BJ (cell line): ENCODE measurements at regions not wholly inside any gene's neighbourhood (a gene's known extent, or its start where the extent isn't known, plus 50 kb on each side); places are given as distances from the start of the nearest gene placed in this dataset.

ENCODE experiments used
- CTCF ChIA-PET: fragments of 350-600 bp; formaldehyde crosslinking; extraction: SDS; loops from one replicate; lab custom pipeline; 2021; ENCODE audit warnings: antibody characterized with exemption, inconsistent platforms; lab: Yijun Ruan, JAX
- POLR2A ChIA-PET: fragments of 300-600 bp; sonication (Branson Sonifier 250); formaldehyde crosslinking; extraction: SDS; loops from one replicate; lab custom pipeline; 2021; ENCODE audit warnings: antibody characterized with exemption; lab: Charles Lee
- DNase-seq: peaks from one replicate; pipeline ENCODE4 v3.0.0-alpha.2; 2011; ENCODE audit warnings: low read depth
- H3K27me3 ChIP-seq: 2 replicates; pipeline ENCODE4 v1.6.0; 2011; ENCODE audit warnings: low read length; ENCODE audit not compliant: control insufficient read depth, insufficient read depth
- H3K36me3 ChIP-seq: 2 replicates; pipeline ENCODE4 v1.5.1; 2011; ENCODE audit warnings: low read length; ENCODE audit not compliant: control insufficient read depth, insufficient read depth
- H3K4me3 ChIP-seq: 2 replicates; pipeline ENCODE4 v1.5.1; 2011; ENCODE audit warnings: low read depth, mild to moderate bottlenecking, control low read depth, low read length
- CTCF ChIP-seq: IDR thresholded peaks from 2 replicates; pipeline ENCODE4 v1.5.1; 2011; ENCODE audit warnings: low read depth, mild to moderate bottlenecking, control low read depth, inconsistent platforms, low read length, moderate library complexity; ENCODE audit not compliant: insufficient read depth

GRCh38 chr4:8762951-8763735 lies 108.5 kb downstream of the HMX1 start:
- CTCF ChIA-PET: no interaction called here
- POLR2A ChIA-PET: no interaction called here
- Histone ChIP-seq H3K27me3 (no peaks in the 10 kb centered on the region), H3K36me3 (no peaks in the 10 kb centered on the region), H3K4me3 (no peak overlapping the region)
- DNase-seq: no peak
- TF ChIP-seq CTCF: no peak

GRCh38 chr4:8762356-8762755 lies 109.3 kb downstream of the HMX1 start:
- H3K36me3 ChIP-seq: no peaks in the 10 kb centered on the region
- H3K4me3 ChIP-seq: no peak overlapping the region
- no peaks in the 10 kb centered on the region for H3K27me3 ChIP-seq
- ChIA-PET CTCF (no interaction called here), POLR2A (no interaction called here)
- no peak for TF ChIP-seq CTCF
- DNase-seq: no peak

GRCh38 chr4:8761824-8762205 lies 109.8 kb downstream of the HMX1 start:
- POLR2A ChIA-PET: no interaction called here
- no peak overlapping the region for H3K4me3 ChIP-seq
- no peaks in the 10 kb centered on the region for H3K27me3 ChIP-seq
- DNase-seq: no peak
- TF ChIP-seq CTCF: no peak
- CTCF ChIA-PET: no interaction called here
- no peaks in the 10 kb centered on the region for H3K36me3 ChIP-seq

GRCh38 chr4:8761167-8761823 lies 110.3 kb downstream of the HMX1 start:
- CTCF ChIA-PET: no interaction called here
- TF ChIP-seq CTCF: no peak

GRCh38 chr4:8760561-8760960 lies 111.1 kb downstream of the HMX1 start:
- no peak for TF ChIP-seq CTCF
- Histone ChIP-seq H3K36me3 (no peaks in the 10 kb centered on the region), H3K4me3 (no peak overlapping the region), H3K27me3 (no peaks in the 10 kb centered on the region)
- DNase-seq: no peak
- POLR2A ChIA-PET: no interaction called here
- CTCF ChIA-PET: no interaction called here

More at GRCh38 chr4:8761167-8761823, 110.3 kb downstream of the HMX1 start:
- Histone ChIP-seq H3K27me3 (no peaks in the 10 kb centered on the region), H3K36me3 (no peaks in the 10 kb centered on the region), H3K4me3 (no peak overlapping the region)
- DNase-seq: no peak
- POLR2A ChIA-PET: no interaction called here
